ENCODE measurements at regions not wholly inside any gene's neighbourhood (a gene's known extent, or its start where the extent isn't known, plus 50 kb on each side); places are given as distances from the start of the nearest gene placed in this dataset.

GRCh38 chr13:44230736-44231135 lies 142.9 kb upstream of the SERP2 start:
- TF ChIP-seq CTCF (IDR thresholded peaks at IDR 0.05) (no peak), POLR2A (IDR thresholded peaks at IDR 0.05) (no peak)
